HG02938 (cell line): ENCODE measurements at regions not wholly inside any gene's neighbourhood (a gene's known extent, or its start where the extent isn't known, plus 50 kb on each side); places are given as distances from the start of the nearest gene placed in this dataset.

ENCODE experiments used
- ATAC-seq: cut with Tn5 transposase; IDR thresholded peaks from one replicate; pipeline ENCODE4 v1.9.1; 2021; ENCODE audit warnings: mild to moderate bottlenecking, moderate library complexity; ENCODE audit not compliant: unreplicated experiment

- ATAC-seq = no peak
Measured at GRCh38 chr2:180177534-180177933, 170.4 kb upstream of the CWC22 start.

- no peak for ATAC-seq
Measured at GRCh38 chr2:180175736-180176135, 168.6 kb upstream of the CWC22 start.

- ATAC-seq = no peak
Measured at GRCh38 chr2:180174580-180174979, 167.5 kb upstream of the CWC22 start.

- ATAC-seq = no peak
Measured at GRCh38 chr2:180169474-180169873, 162.4 kb upstream of the CWC22 start.

GRCh38 chr2:180161415-180161814 lies 154.3 kb upstream of the CWC22 start:
- ATAC-seq = no peak

GRCh38 chr2:180159921-180160320 lies 152.8 kb upstream of the CWC22 start:
- no peak for ATAC-seq

- ATAC-seq = no peak
Measured at GRCh38 chr2:180158961-180159360, 151.9 kb upstream of the CWC22 start.

GRCh38 chr2:180156651-180157050 lies 149.6 kb upstream of the CWC22 start:
- no peak for ATAC-seq

- no peak for ATAC-seq
Measured at GRCh38 chr2:180150606-180151005, 143.5 kb upstream of the CWC22 start.

GRCh38 chr2:180146541-180146940 lies 139.4 kb upstream of the CWC22 start:
- ATAC-seq = no peak

GRCh38 chr2:180146114-180146513 lies 139.0 kb upstream of the CWC22 start:
- no peak for ATAC-seq

GRCh38 chr2:180145163-180145562 lies 138.1 kb upstream of the CWC22 start:
- ATAC-seq = no peak

- no peak for ATAC-seq
Measured at GRCh38 chr2:180144338-180144813, 137.3 kb upstream of the CWC22 start.

- ATAC-seq = no peak
Measured at GRCh38 chr2:180143633-180144337, 136.7 kb upstream of the CWC22 start.

GRCh38 chr2:180141600-180141999 lies 134.5 kb upstream of the CWC22 start:
- no peak for ATAC-seq

- no peak for ATAC-seq
Measured at GRCh38 chr2:180133736-180134135, 126.6 kb upstream of the CWC22 start.

GRCh38 chr2:180130403-180130802 lies 123.3 kb upstream of the CWC22 start:
- no peak for ATAC-seq

GRCh38 chr2:180128861-180129260 lies 121.8 kb upstream of the CWC22 start:
- ATAC-seq = no peak

GRCh38 chr2:180125245-180125962 lies 118.3 kb upstream of the CWC22 start:
- peak; percentile 71 for ATAC-seq

GRCh38 chr2:180124273-180125139 lies 117.4 kb upstream of the CWC22 start:
- peak; percentile 66 for ATAC-seq

GRCh38 chr2:180122874-180123273 lies 115.8 kb upstream of the CWC22 start:
- ATAC-seq = no peak
